ENCODE measurements at regions not wholly inside any gene's neighbourhood (a gene's known extent, or its start where the extent isn't known, plus 50 kb on each side); places are given as distances from the start of the nearest gene placed in this dataset.

DNA sequence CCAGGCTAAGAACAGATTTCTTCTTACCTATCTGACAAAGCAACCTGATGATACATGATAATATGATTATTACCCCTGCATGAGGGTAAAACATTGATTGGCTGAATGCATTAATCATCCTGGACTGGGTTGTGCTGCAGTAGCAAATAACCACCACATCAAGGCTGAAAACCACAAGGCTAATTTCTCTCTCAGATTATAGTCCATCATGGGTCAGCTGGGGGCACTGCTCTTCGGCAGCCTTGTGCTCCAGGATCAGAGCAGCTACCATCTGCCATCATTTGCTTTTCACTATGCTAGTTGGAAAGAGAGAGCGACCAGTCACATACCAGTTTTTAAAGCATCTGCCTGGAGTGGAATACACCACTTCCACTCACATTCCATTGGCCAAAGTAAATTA is 383.5 kb downstream of the RASEF start:
- 85% methylated on average over 2 of the region's 2 CpGs for WGBS
- Histone ChIP-seq H3K4me1 (no peaks in the 10 kb centered on the region), H3K4me3 (no peak overlapping the region), H3K27ac (no peak overlapping the region), H3K27me3 (no peaks in the 10 kb centered on the region), H3K9me3 (no peaks in the 10 kb centered on the region), H3K36me3 (no peaks in the 10 kb centered on the region)
- TF ChIP-seq POLR2AphosphoS5 (IDR thresholded peaks at IDR 0.05) (no peak), CTCF (IDR thresholded peaks at IDR 0.05) (no peak), POLR2A (IDR thresholded peaks at IDR 0.05) (no peak), EP300 (IDR thresholded peaks at IDR 0.05) (no peak)
- no peak for DNase-seq (ENCODE audit: low spot score in 2 of 2)

- H3K4me3 ChIP-seq, result no peak overlapping the region
- WGBS, result 62% methylated on average over 13 of the region's 13 CpGs
- no peaks in the 10 kb centered on the region for H3K4me1 ChIP-seq
- H3K27ac ChIP-seq, result no peak overlapping the region
- H3K27me3 ChIP-seq, result no peaks in the 10 kb centered on the region
- no peaks in the 10 kb centered on the region for H3K36me3 ChIP-seq
- H3K9me3 ChIP-seq, result no peaks in the 10 kb centered on the region
- TF ChIP-seq POLR2A (IDR thresholded peaks at IDR 0.05), result no peak
- no peak for TF ChIP-seq EP300 (IDR thresholded peaks at IDR 0.05)
- TF ChIP-seq POLR2AphosphoS5 (IDR thresholded peaks at IDR 0.05), result no peak
- DNase-seq (ENCODE audit: low spot score in 2 of 2), result no peak
Observed at GRCh38 chr9:82680179-82680935, 382.6 kb downstream of the RASEF start.

- TF ChIP-seq EP300 (IDR thresholded peaks at IDR 0.05) (no peak), POLR2AphosphoS5 (IDR thresholded peaks at IDR 0.05) (no peak), CTCF (IDR thresholded peaks at IDR 0.05) (no peak), POLR2A (IDR thresholded peaks at IDR 0.05) (no peak)
- no peak overlapping the region for H3K27ac ChIP-seq
- H3K9me3 ChIP-seq, result no peaks in the 10 kb centered on the region
- H3K36me3 ChIP-seq, result no peaks in the 10 kb centered on the region
- no peaks in the 10 kb centered on the region for H3K4me1 ChIP-seq
- no peak for DNase-seq (ENCODE audit: low spot score in 2 of 2)
- H3K4me3 ChIP-seq, result no peak overlapping the region
- no peaks in the 10 kb centered on the region for H3K27me3 ChIP-seq
Observed at GRCh38 chr9:82681809-82682208, 381.1 kb downstream of the RASEF start.

DNA sequence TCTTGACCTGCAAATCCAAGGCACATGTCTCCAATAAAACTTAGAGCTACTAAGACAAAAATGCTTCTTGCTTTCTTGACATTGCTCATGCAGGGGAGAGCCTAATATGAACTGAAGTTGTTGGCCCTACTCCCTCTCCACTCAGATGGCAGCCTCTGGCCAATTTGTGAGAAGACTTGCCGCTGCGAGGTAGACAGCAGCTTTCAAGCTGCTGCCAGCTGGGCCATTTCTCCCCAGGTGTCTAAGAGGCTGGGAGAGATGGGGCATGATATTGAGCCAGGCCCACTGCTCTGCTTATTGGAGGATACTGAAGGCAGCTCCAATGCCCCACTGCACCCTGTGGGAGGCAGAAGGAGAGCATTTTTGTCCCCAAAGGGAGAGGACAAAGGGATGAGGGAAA is 380.5 kb downstream of the RASEF start:
- 94% methylated on average over 2 of the region's 2 CpGs for WGBS
- Histone ChIP-seq H3K36me3 (no peaks in the 10 kb centered on the region), H3K27ac (no peak overlapping the region), H3K27me3 (no peaks in the 10 kb centered on the region), H3K4me1 (no peaks in the 10 kb centered on the region), H3K9me3 (no peaks in the 10 kb centered on the region), H3K4me3 (no peak overlapping the region)
- no peak for TF ChIP-seq POLR2AphosphoS5 (IDR thresholded peaks at IDR 0.05)
- no peak for TF ChIP-seq CTCF (IDR thresholded peaks at IDR 0.05)
- no peak for TF ChIP-seq EP300 (IDR thresholded peaks at IDR 0.05)
- TF ChIP-seq POLR2A (IDR thresholded peaks at IDR 0.05), result no peak
- DNase-seq (ENCODE audit: low spot score in 2 of 2), result no peak

- 90% methylated on average over 2 of the region's 3 CpGs for WGBS
- Histone ChIP-seq H3K36me3 (no peaks in the 10 kb centered on the region), H3K4me1 (no peaks in the 10 kb centered on the region), H3K4me3 (no peak overlapping the region), H3K9me3 (peaks cover 17% of the 10 kb centered on the region), H3K27me3 (no peaks in the 10 kb centered on the region), H3K27ac (no peak overlapping the region)
- no peak for DNase-seq (ENCODE audit: low spot score in 2 of 2)
- no peak for TF ChIP-seq POLR2A (IDR thresholded peaks at IDR 0.05)
- TF ChIP-seq CTCF (IDR thresholded peaks at IDR 0.05), result no peak
- TF ChIP-seq POLR2AphosphoS5 (IDR thresholded peaks at IDR 0.05), result no peak
- no peak for TF ChIP-seq EP300 (IDR thresholded peaks at IDR 0.05)
Observed at GRCh38 chr9:82695704-82696103, 367.2 kb downstream of the RASEF start.

GRCh38 chr9:82706786-82707185 is 356.2 kb downstream of the RASEF start:
- no peak for DNase-seq (ENCODE audit: low spot score in 2 of 2)
- no peaks in the 10 kb centered on the region for H3K9me3 ChIP-seq
- 77% methylated on average over 5 of the region's 5 CpGs for WGBS
- no peaks in the 10 kb centered on the region for H3K27me3 ChIP-seq
- no peak overlapping the region for H3K4me3 ChIP-seq
- H3K27ac ChIP-seq, result no peak overlapping the region
- TF ChIP-seq EP300 (IDR thresholded peaks at IDR 0.05) (no peak), CTCF (IDR thresholded peaks at IDR 0.05) (no peak), POLR2AphosphoS5 (IDR thresholded peaks at IDR 0.05) (no peak), POLR2A (IDR thresholded peaks at IDR 0.05) (no peak)
- H3K36me3 ChIP-seq, result no peaks in the 10 kb centered on the region
- H3K4me1 ChIP-seq, result no peaks in the 10 kb centered on the region

All from suprapubic skin (tissue), 4 donors.